GM21367 (cell line): ENCODE measurements at regions not wholly inside any gene's neighbourhood (a gene's known extent, or its start where the extent isn't known, plus 50 kb on each side); places are given as distances from the start of the nearest gene placed in this dataset.

Experiments
- ATAC-seq: cut with Tn5 transposase; IDR thresholded peaks from one replicate; pipeline ENCODE4 v1.9.1; 2021; ENCODE audit not compliant: unreplicated experiment

GRCh38 chr14:83467811-83468210 lies 1934.2 kb upstream of the SEL1L start:
- no peak for ATAC-seq

- ATAC-seq, result no peak
Measured at GRCh38 chr14:83470466-83470865, 1936.8 kb upstream of the SEL1L start.

- ATAC-seq, result no peak
Measured at GRCh38 chr14:83470959-83471695, 1937.5 kb upstream of the SEL1L start.

- ATAC-seq, result no peak
Measured at GRCh38 chr14:83473416-83474235, 1940.0 kb upstream of the SEL1L start.

- ATAC-seq, result no peak
Measured at GRCh38 chr14:83478741-83479140, 1945.1 kb upstream of the SEL1L start.

GRCh38 chr14:83483063-83483462 lies 1949.4 kb upstream of the SEL1L start:
- ATAC-seq, result no peak

- ATAC-seq, result no peak
Measured at GRCh38 chr14:83485591-83485990, 1951.9 kb upstream of the SEL1L start.

- no peak for ATAC-seq
Measured at GRCh38 chr14:83491091-83491490, 1957.4 kb upstream of the SEL1L start.

- ATAC-seq, result no peak
Measured at GRCh38 chr14:83520837-83521236, 1987.2 kb upstream of the SEL1L start.

- no peak for ATAC-seq
Measured at GRCh38 chr14:83529531-83529930, 1995.9 kb upstream of the SEL1L start.

- ATAC-seq, result no peak
Measured at GRCh38 chr14:83533734-83534133, 1996.2 kb upstream of the FLRT2 start.

- no peak for ATAC-seq
Measured at GRCh38 chr14:83534995-83535394, 1994.9 kb upstream of the FLRT2 start.

GRCh38 chr14:83535444-83535843 lies 1994.5 kb upstream of the FLRT2 start:
- no peak for ATAC-seq

- ATAC-seq, result no peak
Measured at GRCh38 chr14:83541147-83541546, 1988.8 kb upstream of the FLRT2 start.

GRCh38 chr14:83548061-83548839 lies 1981.7 kb upstream of the FLRT2 start:
- ATAC-seq, result no peak

GRCh38 chr14:83556065-83556464 lies 1973.9 kb upstream of the FLRT2 start:
- no peak for ATAC-seq

- ATAC-seq, result no peak
Measured at GRCh38 chr14:83556746-83557453, 1973.0 kb upstream of the FLRT2 start.

GRCh38 chr14:83558946-83559345 lies 1971.0 kb upstream of the FLRT2 start:
- ATAC-seq, result no peak

- ATAC-seq, result no peak
Measured at GRCh38 chr14:83559721-83560120, 1970.2 kb upstream of the FLRT2 start.

- ATAC-seq, result no peak
Measured at GRCh38 chr14:83561261-83561660, 1968.7 kb upstream of the FLRT2 start.

GRCh38 chr14:83566567-83566966 lies 1963.4 kb upstream of the FLRT2 start:
- no peak for ATAC-seq
